GM18519 (cell line): ENCODE measurements at regions not wholly inside any gene's neighbourhood (a gene's known extent, or its start where the extent isn't known, plus 50 kb on each side); places are given as distances from the start of the nearest gene placed in this dataset.

ENCODE experiments used
- ATAC-seq: cut with Tn5 transposase; IDR thresholded peaks from one replicate; pipeline ENCODE4 v1.9.1; 2021; ENCODE audit warnings: mild to moderate bottlenecking, moderate library complexity; ENCODE audit not compliant: unreplicated experiment, low FRiP score

DNA sequence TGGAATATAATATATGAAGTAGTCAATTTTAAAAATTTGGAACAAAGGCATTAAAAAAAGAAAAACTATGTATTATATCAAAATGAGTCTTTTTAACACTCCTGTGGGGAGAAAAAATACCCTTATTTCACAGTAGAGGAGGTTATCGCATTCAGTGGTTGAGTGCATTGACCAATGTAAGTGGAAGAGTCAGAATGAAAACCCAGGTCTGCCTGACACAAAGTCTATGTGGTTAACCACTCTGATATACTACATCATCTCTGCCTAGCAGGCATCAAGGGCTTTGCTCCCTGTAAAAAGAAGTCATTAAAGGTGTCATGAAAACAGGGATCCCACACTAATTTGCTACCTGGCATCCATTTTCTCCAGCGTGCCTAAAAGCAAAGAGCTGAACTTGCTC is 417.2 kb upstream of the C9orf72 start:
- ATAC-seq = peak; percentile 44

DNA sequence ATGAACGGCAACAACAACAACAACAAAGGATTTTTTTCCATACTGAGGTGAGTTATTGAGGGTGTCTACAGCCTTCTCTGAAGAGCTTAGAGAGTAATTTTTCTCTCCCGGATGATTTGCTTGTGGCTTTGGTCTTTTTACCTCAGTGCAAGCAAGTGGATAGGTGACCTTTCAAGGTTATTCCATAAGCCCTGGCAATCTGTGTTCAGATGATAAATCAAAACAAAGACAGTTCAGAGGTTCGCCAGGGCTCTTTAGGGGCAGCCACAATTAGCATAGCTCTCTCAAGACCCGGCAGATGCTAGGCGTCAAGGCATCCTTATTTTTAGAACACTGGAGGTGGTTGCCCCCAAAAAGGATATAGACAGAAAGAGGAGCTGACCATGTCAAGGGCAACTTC is 417.9 kb upstream of the C9orf72 start:
- ATAC-seq = no peak

DNA sequence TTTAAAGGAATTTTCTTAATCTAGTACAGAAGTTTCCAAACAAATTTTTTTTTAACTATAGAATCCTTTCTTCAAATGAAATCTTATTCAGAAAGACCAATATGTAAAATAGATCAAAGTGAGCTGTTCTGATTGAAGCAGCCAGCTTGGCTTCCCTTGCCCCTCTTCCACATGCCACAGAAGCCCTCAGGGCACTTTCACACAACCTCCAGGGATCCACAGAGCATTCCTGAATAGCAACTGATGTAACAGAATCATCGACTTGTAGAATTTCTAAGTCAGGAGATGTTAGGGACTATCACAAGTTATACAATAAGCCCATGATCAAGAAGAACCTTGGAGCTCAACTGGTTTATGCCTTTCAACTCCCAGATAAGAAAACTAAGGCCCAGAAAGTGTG is 427.8 kb upstream of the C9orf72 start:
- ATAC-seq = no peak

DNA sequence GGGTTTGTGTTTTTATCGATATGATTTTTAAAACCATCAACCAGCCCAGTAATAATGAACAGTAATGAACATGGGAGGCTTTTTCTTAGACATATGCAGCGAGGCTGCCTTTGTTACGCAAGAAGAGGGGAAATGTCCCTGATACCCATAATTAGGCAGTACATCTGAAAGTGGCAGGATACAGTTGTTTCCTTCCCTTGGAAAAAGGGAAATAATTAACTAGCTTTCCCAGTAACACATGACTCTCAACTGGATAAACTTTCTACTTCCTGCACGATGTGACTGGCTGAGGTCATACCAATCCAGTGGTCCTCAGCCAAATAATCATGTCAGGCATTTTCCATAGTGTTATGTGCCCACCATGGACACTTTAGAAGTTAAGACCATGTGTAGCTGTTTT is 431.6 kb upstream of the C9orf72 start:
- ATAC-seq = no peak

DNA sequence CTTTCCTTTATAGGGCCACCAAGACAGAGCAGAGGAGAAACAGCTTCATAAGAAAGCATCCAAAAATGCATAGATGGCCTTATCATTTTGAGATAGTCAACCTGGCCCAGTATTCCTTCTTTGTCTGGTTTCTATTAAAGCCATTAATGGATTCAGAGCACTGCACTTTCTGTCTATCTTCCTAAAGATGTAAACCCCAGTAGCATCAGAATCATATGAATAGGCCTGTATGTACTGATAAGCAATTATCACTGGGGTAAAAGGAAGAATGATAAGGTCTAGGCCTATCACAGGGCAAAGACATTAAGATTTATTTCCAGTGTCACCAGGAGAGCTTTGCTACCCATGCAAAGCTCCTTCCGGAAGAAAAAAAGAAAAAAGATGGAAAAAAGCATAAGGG is 432.5 kb upstream of the C9orf72 start:
- no peak for ATAC-seq

DNA sequence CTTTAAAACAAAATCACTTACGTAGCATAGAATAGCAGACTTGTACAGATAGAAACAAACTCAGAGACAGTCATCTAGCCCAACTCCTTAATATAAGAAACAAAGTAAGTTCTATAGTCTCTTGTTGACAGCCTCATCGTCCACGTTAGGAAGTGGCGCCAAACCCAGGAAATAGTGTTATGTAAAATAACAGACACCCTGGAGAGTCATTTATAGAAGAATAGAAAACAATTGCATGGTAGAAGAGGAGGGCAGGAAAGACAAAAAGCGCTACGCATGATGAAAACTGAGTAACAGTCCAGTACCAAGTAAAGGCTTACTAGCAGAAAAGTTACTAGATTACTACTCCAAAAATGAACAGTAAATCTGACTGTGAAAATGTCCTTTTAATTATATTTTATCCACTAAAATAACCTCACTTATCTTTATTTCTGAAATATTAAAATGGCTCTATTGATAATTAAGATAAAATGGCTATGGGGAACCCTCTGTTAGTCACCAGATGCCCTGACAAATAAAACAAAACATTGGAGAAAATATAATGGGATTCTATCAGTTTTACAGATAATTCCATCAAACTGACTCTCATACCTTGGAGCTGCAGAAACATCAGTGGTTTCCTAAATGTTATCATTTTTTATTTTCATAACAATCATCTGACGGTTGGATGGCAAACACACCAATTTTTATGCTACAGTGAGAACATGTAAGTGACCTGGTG is 434.0 kb upstream of the C9orf72 start:
- no peak for ATAC-seq

DNA sequence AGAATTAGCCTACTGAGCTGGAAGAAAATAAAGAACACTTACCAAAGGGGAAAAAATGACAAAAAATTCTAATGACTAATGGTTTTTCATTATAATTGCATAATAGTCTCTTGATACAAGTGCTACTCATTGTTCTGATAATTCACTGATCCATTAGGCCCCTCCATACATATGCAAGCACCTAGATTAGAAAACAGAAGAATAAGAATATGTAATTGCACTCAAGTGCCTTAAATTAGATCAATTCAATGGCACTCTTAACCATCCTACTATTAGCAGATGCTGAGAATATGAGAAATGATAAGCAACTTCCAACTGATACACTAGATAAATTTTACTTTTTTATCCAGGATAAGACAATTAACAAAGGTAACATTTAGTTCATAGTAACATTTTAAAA is 440.9 kb upstream of the C9orf72 start:
- ATAC-seq = no peak

DNA sequence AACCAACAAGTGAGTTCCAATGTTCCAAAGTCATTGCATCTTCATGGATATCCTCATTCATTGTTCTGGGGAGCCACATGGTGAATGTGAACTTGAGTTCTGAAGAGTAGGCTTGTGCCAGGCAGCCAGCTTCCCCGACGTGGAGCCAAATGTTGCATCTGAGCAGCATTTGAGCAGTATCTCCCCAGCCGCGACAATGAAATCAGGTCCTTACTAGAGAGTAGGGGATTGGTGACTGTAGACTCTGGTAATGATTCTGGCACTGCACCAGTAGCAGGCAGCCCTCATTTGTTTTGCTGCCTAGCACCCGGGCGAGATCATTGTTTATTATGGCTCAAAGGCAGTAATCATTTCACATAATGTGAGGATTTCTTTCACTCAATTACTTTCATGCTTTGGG is 451.4 kb upstream of the C9orf72 start:
- ATAC-seq = no peak

DNA sequence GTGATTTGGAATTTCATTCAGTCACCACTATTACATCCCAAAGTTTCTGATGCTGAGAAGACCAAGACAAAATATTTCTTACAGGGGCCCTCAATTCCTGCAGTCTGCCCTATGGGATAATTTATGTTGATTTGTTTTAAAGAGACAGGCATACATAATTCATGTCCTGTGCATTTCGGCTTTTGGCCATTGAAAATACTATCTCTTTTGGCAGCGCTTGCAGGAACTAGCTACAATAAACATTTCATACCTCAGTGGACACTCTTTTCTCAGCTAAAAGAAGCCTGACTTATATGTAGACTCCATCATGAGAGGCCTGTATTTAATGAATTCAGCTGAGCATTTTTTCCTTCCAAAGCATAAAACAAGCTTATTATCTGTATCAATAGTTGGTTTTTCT is 451.9 kb upstream of the C9orf72 start:
- ATAC-seq = no peak

DNA sequence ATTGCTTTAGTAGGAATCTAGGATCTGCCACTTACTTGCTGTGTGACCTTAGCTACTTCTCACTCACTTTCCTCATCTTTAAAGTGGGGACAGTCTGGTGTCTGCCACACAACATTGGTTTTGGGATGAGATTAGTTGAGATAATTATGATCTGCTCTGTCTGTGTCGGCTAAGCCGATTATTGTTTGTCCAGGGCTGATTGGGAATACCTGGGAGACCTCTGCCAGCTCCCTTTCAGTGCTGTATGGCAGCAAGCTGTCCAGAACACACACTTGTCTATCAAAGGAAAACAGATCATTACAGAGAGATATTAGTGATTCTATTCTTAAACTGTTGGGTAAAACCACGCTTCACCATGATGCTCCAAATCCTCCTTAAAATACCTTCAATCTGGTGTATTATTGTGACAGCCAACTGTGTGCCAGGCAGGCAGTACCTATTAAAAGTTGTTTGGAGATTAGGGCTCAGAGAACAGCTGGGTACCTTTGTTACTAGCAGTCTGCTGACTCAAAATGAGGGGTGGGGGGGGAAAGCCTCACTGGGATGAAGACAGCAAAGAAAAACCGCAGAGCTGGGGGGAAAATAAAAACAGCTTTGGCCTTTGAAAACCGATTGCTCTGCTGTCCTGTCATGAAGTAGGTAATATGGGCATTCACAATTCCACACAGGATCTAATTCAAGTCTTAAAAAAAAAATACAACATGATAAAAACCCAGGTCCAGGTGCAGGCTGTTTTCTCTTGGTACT is 458.4 kb upstream of the C9orf72 start:
- no peak for ATAC-seq

DNA sequence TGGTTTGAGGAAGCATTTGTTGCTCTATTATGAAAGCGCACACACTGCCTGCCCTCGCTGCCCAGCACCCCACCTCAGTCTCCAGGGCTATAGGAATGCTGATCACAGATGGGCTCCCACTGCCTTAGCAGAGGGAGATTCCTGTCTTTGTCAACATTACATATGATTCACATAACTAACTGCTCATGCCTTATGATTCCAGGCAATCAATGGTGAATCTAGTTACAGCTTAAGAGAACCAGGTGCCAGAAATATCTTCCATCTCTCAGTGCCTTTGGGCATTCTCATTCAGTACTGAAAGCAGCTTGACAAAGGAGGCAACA is 458.9 kb upstream of the C9orf72 start:
- ATAC-seq = no peak

DNA sequence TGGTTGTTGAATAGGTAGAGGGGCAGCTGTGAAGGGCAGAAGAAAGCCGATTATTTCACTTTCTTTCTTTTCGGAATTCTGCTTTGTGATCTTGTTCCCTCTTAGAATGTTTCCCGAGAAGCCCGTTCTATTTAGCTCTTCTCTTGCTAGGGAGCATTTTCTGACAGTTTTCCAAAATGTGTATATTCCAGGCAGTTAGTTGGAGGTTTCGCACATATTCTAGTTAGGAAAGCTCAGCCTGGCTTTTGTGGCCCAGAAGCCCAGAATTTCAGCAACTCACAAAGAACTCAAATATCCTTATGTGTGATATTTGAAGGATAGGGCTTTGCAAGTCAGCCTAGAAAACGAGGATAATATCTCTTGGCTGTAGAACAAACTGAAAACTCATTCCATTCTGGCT is 461.0 kb upstream of the C9orf72 start:
- ATAC-seq = no peak

DNA sequence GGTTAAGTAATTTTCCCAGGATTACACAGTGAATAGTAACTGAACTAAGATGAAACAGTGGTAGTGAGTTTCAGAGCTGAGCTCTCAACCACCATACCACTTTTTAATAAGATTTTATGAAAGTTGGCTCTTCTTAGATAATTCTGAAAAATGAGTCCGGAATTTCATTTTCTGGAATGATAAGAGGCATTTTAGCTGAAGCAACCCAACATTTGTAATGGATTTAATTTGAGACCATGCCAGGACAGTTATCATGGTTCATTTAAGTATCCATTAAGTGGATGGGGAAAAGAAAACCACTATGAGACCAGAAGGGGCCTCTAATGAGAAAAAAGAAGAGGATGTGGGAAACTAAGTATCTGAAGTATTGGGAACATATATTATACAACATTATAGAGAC is 464.7 kb upstream of the C9orf72 start:
- no peak for ATAC-seq

DNA sequence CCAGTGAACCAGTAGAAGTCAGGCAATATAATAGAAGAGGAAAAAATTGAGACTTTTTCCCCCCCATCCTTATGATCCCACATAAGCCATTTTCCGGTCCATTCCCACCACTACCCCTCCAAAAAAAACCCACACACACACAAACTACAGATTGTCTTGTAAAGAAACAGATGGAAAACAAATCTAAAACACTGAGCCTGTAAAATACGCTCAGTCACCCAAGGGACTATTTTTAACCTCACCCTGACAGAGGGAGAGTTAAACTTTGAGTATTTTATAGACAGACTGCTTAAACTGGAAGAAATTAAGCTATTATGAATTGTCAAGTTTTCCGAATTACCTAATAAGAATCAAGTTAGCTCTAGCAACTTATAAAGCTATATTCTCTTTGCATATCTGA is 471.8 kb upstream of the C9orf72 start:
- ATAC-seq = no peak

DNA sequence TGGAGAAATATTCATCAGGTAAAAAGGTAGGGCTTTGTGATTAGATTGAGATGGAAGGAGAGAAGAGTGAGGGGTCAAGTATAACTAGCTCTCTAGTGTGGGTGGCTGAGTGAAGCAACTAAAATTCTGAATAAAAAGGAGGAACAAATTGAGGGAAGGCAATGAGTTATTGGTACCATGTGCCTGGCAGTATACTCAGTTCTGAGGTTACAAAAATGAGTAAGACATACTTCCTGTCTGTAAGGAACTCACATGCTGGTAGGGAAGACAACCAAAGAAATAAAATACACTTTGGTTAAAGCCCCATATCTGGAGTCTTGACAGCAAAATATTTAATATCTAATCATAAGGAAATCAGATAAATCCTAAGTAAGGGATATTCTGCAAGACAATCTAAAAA is 476.8 kb upstream of the C9orf72 start:
- no peak for ATAC-seq

DNA sequence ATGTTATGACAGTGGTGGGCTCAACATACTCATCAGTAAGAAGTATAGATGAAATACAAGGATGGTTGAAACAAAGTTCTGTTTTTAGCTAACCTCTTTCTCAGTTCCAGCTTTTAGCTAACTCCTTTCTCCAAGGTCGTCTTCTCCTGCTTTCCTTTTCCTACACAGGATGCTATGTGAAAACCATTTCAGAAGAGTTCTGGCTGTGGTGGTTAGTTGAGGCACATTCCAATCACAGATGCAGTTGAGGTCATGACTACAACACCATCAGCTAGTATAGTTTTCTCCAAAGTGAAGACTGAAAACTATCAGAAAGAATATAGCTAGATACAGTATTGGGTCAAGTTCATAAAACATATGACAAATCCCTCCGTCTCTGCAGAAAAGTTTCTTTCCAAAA is 477.7 kb upstream of the C9orf72 start:
- no peak for ATAC-seq

DNA sequence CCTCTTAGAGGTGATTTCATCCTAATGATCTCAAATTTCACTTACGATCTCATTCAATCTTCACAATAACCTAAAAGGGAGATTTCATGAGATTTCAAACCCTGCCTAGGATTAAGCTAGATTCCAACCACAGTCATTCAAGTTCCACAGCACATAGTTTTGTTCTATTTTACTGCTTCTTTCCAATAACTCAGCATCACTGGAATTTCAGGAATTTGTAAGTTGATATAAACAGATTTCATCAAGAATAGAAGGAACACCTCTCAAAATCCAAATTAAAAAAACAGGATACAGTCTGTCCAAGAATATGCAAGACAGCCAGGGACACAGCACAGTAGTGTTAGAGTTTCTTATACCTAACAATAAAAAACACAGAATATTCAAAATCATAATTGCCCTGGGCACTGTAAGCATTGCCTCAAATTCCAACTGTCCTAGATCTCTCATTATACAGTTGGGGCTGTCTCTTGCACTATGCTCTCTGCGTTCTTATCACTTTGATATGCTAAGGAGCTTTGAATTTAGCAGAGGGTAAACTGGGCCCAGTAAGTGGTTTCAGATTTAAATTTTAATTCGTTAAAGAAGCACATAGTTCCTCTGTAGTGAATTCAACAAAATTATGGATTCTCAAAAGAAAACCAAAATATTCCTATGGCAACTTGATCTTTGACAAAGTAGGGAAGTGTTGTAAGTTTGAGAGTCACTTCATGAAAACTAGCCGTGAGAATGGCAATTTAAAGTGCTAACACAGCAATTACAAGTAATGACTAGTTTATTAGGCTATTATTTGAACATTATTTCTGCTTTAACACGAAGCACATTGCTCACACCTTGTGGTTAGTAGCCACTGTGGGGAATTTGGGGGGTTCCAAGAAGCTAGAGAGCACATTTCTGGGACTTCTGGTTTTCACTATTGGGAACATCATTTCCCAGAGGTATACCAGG is 478.6 kb upstream of the C9orf72 start:
- ATAC-seq = no peak

DNA sequence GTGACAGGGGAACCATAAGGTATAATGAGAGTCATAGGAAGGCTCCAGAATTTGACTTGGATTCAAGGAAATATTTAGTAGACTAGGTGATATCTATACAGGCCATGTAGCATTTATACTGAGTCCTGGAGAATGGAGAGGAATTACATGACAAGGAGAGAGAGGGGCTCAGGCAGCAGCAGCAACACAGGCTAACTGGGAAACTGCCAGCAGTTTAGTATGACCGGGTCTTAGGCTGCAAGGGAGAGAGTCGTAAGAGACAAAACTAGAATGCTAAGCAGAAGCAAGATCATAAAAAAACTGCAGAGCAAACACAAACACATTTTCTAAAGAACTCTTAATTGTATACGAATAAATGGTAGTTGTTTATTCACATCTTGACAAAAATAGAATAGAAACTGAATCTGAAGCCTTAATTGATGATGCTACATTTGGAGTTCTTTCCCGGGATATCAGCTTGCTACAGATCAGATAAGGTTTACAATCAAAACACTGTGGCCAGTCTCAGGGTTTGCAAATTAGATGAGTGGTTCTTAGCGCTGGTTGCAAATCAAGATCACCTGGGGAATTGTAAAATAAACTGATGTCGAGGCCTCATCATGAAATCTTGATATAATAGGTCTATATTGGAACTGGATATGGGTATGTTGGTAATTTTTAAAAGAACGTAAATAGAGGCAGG is 480.0 kb upstream of the C9orf72 start:
- no peak for ATAC-seq

DNA sequence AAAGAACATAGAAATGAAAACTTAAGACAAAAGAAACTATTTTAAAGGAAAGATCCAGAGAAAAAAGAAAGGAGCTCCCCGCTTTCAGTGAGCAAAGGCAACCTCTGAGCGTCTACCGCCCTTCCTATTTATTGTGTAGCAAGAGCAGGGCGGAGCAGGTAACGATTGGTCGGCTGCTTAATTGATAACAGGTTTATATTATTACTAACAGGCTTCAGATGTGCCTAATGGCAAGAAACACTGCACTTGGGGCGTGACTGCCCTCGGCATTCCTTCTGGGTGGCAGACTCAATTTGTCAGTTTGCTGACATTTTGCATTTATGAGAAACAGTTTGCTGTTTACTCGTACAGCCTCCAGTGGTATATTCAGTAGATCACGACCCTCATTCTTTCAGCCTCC is 482.7 kb upstream of the C9orf72 start:
- no peak for ATAC-seq

DNA sequence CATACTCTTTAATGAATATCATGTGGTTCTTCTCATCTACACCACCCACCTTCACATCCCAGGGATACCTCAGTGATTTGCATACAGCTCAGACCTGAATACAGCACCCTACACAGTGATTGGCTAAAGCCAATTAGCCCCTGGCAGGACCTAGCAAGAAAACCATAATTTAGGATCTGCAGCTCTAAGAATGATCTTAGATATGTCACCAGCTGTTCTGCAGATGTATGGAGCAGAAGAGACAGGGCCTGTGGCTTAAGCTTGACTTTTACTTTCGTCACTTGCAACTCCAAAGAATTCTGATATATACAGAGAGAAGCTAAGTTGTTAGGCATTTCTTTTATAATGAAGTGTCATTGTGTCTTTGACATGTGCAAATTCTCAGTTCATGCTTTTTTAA is 483.2 kb upstream of the C9orf72 start:
- ATAC-seq = no peak

DNA sequence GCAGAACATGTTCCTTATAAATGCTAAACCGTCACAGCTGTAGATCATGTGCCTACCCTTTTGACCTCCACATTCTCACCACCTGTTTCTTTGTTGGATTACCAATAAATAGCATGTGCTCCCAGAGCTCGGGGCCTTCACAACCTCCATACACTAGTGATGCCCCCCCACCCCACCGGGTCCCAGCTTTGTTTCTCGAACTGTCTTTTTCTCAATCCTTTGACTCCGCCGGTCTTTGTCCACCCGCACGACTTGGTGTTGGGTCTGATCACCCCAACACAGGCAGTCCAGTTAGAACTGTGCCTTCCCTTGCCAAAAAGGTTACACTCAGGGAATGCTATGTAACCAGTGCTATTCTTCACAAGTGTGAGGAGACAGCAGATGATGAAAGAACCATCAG is 485.9 kb upstream of the C9orf72 start:
- no peak for ATAC-seq
